Stomach (tissue), 4 donors: ENCODE measurements at regions not wholly inside any gene's neighbourhood (a gene's known extent, or its start where the extent isn't known, plus 50 kb on each side); places are given as distances from the start of the nearest gene placed in this dataset.

Source experiments
- CTCF ChIP-seq, 7 experiments: fragments of 450-650 bp in 4 of 7; fragments of 200-600 bp in 3 of 7; sonication (generic) in 3 of 7; IDR thresholded peaks; one replicate each; pipeline ENCODE4 v1.5.1; 2016 to 2019; ENCODE audit warnings: antibody characterized with exemption in 7 of 7, control low read depth in 2 of 7, mild to moderate bottlenecking in 1 of 7
- EP300 ChIP-seq: sonication (generic); formaldehyde crosslinking; IDR thresholded peaks from one replicate; pipeline ENCODE4 v1.6.1; 2017; ENCODE audit warnings: antibody characterized with exemption

GRCh38 chr16:87094556-87094865 is 222.7 kb downstream of the C16orf95 start:
- TF ChIP-seq CTCF (IDR thresholded peaks at IDR 0.05): no peak
- no peak for TF ChIP-seq EP300
